HUDEP-2 (cell line): ENCODE measurements at regions not wholly inside any gene's neighbourhood (a gene's known extent, or its start where the extent isn't known, plus 50 kb on each side); places are given as distances from the start of the nearest gene placed in this dataset.
"Not testable (repeated sequence)": the region's sequence is repeated elsewhere in the genome, so short reads cannot be mapped to it uniquely, and the experiment has no call there.

ENCODE experiments used
- DNase-seq, 76 experiments: peaks; one replicate each; lab custom pipeline; 2025; ENCODE audit not compliant: unreplicated experiment in 76 of 76; lab: John Stamatoyannopoulos, UW

DNA sequence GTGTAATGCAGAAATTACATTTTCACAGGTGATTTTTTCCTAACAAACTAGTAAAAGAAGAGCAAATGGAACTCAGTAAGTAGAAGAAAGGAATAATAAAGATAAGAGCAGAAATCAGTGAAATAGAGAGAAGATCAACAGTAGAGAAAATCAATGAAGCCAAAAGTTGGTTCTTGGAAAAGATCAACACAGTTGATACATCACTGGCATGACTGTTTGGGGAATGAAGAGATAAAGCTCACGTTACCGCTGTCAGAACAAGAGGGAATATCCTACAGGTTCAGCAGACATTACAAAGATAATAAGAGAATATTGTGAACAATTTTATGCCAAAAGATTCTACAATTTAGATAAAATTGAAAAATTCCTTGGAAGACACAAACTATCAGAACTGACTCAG lies 146.4 kb downstream of the ACTR3B start:
- no peak for DNase-seq

DNA sequence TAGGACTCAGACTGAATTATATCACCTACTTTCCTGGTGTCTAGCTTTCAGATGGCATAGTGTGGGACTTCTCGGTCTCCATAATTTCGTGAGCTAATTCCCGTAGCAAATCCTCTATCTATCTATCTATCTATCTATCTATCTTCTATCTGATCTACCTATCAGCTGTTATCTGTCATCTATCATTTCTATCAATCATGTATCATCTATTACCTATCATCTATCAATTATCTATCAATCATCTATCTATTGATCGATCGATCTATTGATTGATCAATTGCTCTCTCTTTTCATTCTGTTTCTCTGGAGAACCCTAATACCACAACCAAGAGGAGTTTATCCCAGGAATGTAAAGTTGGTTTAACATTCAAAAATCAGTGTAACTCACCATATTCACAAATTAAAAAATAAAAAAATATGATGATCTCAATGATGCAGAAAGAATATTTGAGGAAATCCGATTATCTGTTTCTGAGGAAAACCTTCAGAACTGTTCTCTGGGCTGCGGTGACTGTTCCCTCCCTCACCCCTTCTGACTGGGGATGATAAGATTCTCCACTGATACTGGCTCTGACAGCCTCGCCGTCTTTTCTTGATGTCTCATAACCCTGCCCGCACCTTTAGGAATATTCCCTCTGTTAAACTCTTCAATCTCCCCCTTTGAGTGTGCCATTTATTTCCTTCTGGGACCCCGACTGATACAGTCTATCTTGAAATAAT lies 147.7 kb downstream of the ACTR3B start:
- no peak for DNase-seq

DNA sequence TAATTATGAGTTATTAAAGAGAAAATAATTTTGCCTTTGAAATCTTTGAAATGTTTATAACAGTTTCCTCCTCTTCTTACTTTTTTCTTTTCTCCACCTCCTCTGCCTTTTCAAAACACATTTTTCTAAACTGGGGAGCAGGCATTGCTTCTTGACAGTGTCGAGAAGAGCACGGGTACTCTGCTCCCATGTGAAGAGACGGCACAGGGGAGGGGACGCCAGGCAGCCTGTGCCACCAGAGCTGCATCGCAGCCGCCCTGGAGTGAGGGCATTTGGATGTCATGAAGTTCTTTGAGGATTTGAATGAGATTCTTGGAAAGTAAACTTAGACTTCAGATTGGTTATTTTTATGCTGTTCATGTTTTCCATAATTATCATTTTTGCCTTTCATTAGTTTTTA lies 149.7 kb downstream of the ACTR3B start:
- no peak for DNase-seq

DNA sequence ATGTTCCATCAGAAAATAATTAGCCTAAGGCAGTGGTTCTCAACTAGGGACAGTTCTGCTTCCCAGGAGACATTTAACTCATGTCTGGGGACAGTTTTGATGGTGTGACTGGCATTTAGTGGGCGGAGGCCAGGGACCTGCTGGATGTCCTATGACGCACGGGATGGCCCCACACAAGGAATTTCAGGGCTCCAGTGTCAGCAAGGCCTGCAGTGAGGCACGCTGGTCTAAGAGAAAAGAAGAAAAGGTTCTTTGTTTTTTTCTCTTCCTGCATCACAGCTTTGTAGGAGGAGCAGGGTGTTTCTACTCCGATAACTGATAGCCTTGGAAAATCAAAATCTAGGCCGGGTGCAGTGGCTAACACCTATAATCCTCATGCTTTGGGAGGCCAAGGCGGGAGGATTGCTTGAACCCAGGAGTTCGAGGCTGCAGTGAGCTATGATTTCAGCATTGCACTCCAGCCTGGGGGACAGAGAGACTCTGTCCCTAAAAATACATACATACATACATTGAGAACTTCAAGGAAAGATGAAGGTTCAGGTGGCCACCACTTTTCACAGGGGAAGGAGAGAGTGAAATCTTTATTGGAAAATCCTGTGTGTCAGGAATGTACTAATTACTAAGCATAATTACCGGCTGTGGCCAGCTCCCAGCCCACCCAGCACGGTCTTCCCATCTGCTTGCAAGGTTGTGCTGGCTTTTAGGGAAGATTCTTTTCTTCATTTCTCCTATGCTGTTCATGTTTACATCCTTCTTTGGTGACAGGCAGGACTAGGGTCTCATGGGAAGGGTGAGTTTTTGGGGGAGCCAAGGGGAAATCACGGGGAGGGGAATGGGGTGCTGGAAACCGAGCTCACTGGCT lies 150.4 kb downstream of the ACTR3B start:
- no peak for DNase-seq

DNA sequence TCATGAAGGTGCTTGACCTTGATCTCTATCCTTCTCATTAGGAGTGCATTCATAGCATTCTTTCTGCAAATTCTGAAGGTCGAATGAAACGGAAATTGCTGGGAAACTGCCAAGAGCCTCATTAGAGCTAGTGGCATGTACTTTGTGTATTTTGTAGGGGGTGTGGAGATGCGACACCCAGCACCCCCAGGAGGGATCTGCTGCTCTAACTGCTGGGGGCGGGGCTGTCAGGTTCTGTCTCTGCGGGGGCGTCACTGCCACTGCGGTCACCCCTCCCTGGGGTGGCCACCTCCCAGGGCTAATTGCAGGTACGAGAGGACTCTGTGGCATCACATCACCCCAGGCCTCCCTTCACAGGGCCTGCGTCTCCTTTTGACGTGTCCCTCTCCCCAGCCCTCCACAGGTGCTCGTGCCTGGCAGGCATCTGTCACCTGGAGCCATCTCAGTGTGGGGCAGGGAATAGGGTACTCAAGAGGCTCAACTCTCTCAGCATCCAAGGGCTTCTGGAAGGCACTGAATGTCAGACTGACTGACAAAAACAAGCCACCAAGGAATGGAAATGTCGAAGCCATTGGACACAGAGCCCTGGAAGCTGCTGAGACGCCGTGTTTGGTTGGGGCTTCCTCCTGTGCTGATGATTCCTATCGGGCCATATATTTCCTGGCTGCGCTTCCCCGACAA lies 151.1 kb downstream of the ACTR3B start:
- no peak for DNase-seq

DNA sequence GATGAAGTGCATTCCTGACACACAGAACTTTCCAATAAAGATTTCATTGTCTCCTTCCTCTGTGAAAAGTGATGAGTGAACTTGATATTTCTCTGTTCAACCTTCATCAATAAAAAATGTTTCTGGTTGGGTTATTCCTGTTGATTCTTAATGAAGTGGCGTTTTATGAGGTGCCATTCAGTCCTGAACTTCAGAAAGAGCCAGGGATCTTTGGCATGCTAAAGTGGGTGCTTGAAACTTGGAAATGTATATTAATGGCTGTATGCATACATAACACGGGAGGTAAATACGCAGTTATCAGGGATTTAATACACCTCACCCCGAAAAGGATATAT lies 151.6 kb downstream of the ACTR3B start:
- no peak for DNase-seq

DNA sequence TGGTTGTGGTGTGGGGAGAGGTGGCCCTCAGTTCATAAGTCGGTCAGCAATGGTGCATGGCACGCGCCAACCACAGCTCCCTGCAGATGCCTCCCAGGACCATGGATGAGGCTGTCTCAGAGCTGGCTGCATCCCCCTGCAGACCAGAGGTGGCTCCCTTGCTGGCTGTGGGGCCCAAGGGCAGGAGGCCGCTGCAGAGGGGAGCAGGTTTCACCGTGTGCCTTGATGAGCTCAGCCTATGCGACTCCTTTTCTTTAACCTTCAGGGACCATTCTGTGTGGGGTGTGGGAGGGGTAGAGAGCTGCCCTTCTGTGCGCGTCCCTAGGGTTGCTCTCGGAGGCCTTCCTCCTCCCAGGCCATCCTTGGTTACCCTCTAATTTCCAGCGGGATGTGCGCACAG lies 152.4 kb downstream of the ACTR3B start:
- DNase-seq: no peak

DNA sequence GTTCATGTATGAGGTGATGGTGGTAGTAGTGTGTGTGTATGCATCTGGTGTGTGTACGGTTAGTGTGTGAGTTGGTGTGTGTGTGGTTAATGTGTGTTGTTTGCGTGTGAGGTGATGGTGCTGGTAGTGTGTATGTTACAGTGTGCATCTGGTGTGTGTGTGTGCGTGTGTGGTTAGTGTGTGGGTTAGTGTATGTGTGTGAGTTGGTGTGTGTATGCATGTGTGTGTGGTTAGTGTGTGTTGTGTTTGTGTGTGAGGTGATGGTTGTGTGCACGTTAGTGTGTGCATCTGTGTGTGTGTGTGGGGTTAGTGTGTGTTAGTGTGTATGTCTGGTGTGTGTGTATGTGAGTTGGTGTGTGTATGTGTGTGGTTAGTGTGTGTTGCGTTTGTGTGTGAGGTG lies 153.0 kb downstream of the ACTR3B start:
- DNase-seq: no peak

DNA sequence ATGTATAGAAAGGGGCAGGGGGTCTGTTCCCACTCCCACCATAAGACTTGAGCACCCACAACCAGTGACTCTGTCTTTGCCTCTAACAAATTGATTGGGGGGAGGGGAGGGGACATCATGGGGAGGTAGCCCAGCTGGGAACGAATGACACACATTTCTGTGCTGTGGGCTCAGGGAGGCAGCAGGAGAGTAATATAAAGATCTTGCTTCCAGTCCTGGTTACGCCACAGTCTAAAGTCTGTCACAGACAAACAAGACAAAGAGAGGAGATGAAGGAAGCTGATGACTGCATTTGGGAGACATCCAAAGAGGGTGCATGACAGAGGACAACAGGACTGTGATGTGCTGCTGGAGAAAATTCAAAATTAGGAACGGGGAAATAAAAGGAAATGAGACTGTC lies 153.9 kb downstream of the ACTR3B start:
- no peak for DNase-seq

DNA sequence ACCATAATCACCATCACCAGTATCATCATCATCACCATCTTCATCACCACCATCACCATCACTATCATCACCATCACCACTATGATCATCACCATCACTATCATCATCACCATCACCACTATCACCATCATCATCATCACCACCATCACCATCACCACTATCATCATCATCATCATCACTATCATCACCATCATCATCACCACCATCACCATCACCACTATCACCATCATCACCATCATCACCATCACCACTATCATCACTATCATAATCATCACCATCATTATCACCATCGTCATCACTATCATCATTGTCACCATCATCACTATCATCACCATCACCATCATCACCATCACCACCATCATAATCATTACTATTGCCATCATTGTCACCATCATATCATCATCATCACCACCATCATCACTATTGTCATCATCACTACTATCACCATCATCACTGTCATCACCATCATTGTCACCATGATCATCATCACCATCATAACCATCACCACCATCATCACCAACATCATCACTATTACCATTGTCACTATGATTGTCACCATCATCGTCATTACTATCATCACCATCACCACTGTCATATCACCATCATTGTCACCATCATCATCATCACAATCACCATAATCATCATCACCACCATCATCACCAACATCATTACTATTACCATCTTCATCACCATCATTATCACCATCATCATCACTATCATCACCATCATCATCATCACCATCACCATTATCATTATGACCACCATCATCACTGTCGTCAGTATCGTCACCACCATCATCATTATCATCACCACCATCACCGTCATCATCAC lies 154.7 kb downstream of the ACTR3B start:
- DNase-seq: no peak

DNA sequence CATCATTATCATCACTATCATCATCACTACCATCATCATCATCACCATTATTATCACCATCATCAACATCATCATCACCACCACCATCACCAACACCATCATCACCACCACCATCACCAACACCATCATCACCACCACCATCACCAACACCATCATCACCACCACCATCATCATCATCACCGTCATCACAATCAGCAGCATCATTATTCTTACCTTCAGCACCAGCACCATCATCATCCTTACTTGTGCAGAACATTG lies 155.2 kb downstream of the ACTR3B start:
- DNase-seq: not testable (repeated sequence)

DNA sequence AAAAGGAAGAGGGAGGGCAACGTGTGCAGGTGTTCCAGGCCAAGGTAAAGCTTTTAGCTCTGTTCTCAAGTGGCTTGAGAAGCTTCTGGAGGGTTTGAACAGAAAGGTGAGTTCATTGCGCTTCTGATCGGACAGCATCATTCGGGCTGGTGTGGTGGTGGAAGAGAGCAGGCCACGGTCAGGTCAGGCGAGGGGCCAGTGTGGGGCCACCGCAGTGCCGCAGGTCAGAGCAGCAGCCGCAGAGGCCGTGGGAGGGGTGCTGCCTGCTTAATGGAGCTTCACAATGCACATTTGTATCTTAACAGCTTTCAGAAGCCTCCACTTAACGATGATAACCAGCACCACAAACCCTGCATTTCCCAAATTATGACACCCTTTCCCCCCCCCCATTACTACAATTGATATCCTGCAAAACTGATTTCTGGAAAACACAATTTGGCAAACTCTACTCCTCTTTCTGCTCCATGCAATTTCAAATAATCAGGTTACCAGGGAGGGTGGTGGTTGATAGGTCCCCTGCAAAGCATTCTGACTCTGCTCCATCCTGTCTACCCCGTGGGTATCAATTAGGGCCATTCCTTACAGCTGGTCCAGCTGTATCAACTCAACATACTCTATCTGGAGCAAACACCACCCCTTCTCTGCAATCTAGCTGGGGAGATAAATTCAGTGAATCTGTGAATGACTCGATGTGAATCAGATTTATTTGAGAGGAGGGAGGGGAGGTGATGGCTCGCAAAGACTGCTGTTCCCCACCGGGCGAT lies 162.9 kb downstream of the ACTR3B start:
- no peak for DNase-seq

DNA sequence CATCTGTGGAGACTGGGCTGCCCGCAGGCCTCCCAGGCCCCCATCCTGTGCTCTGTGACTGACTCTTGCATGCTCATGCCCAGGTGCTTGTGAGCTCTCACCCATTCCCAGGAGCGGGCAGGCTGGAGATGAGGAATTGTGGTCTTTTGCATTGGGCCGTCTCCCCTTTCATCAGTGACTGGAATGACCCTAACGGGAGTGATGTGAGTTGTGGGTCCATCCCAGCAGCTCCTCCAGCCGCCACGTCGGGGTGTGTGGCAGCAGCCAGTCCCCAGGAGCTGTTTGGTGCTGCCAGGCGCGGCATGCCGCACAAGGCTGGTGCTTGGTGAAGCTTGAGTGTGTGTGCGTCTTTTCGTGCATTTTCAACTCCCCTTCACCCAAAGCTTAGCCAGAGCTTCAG lies 164.2 kb downstream of the ACTR3B start:
- no peak for DNase-seq

DNA sequence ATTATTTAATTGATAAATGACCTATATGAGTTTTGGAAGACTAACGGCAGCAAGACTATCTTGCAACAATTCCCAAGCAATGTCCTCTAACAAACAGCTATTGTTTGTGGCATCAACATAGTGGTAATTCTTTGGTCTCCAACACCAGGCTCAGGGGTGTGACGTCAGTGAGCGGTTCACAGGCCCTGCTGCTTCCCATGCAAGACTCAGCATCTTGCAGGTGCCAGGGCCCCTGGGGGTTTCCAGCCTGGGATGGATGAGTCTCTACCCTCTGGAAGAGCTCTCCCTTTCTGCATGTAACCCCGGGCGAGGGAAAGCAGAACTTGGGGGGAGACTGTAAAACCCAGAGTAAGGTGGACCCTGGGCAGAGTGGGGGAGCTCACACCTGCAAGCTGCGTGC lies 164.7 kb downstream of the ACTR3B start:
- no peak for DNase-seq

DNA sequence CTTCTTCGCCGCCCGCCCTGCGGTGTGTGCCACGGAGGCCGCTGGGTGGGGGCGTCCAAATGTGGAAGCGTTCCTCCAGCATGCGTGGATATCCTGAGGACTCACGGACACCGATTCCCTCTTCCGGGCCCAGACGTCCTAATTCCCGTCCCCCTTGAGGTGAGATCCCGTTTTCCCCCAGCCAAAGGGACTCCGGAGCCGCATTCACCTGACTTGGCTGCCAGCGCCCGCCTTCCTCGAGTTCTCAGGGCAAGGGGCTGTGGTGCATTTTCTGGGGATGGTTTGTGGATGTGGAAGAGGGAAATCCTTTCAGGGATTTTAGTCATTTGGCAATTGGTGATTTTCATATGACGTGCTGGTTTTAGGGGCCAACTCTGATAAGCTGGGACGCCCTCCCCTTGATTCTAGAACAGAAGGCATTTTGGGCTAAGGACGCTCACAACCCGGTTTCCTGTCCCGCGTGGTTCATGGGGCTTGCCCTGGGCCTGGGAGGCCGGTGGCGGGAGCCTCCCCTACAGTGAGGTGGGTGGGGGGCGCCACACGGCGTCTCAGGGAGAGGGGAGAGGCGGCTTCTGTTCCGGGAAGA lies 165.4 kb downstream of the ACTR3B start:
- DNase-seq: no peak

DNA sequence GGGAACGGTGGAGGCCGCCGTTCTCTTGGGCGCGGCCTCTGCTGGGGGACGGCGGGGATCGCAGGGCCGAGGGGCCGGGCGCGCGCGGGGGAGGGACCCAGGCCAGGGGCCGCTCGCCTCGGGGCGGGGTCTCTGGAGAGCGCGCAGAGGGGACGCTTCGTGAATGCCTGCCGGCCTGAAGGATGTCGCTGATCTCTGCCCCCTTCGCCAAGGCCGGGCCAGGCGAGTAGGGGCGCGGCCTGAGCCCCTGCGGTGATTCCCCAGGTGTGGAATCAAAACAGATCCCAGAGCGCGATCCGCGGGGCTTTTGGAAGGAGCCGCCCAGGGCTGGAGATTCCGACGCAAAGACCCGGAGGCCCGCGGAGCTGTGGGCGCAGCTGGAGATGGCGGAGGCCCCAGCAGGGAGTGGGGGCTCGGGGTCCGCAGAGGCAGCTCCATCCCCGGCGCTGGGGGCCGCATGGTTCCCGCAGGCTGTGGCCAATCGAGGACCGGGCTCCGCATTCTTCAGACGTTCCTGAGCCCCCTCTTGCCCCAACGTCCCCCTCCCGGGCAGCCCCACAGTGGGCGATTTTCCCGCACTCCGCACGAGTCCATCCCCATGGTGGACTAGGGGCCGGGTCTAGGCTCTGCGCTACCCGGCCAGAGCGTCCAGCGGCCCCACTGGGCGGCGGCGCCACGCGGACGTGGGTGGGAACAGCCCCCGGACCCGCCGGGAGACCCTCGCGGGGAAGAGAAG lies 166.0 kb downstream of the ACTR3B start:
- DNase-seq: no peak

DNA sequence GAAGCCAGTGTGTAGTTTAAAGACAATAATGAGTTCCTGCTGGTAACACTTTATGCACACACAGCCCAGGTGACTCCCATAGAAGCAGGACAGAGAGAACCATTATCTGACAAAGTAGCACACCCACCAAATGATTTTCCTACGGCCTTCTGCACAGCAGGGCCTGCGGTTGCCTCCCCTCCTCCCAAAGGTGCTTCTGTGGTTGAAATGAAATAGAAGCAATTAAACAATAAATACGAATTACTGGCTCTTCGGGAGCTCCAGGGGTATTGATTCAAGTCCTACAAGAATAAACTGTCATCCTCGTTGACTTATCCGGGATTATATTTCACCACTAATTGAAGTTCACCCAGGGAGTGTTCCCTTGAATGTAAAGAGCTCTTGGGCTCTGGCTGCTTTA lies 172.1 kb downstream of the ACTR3B start:
- DNase-seq: no peak

DNA sequence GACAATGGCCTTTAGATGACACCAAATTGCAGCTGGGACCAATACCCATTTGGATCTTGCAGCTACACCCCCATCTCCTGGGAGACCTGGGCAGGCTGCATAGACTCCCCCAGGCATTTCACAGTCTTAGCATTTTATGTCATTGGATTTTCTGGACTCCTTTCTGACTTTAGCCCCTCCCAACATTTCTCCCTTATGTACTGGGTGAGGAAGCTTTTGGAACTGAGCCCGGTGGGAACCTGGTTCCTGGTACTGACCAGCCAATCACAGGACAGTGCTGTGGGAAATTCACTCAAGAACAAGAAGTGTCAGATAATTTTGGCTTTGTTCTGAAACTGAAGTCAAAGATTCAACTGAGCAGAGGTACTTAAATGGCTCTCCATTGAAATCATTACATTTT lies 177.7 kb downstream of the ACTR3B start:
- no peak for DNase-seq

DNA sequence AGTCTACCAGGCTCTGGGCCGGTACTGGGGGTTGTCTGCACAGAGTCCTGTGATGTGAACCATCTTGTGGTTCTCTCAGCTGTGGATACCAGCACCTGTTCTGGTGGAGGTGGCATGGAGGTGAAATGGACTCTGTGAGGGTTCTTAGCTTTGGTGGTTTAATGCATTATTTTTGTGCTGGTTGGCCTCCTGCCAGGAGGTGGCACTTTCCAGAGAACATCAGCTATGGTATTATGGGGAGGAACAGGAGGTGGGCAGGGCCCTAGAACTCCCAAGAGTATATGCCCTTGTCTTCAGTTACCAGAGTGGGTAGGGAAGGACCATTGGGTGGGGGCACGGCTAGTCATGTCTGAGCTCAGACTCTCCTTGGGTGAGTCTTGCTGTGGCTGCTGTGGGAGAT lies 187.1 kb downstream of the ACTR3B start:
- DNase-seq: not testable (repeated sequence)
